Embryonic facial prominence (tissue), 1 donor: ENCODE measurements at regions not wholly inside any gene's neighbourhood (a gene's known extent, or its start where the extent isn't known, plus 50 kb on each side); places are given as distances from the start of the nearest gene placed in this dataset.

Experiments used
- DNase-seq: peaks from one replicate; pipeline ENCODE4 v3.0.0-alpha.2; 2016; ENCODE audit errors: extremely low spot score

GRCh38 chr13:85091631-85092234 is 707.5 kb downstream of the SLITRK6 start:
- no peak for DNase-seq

DNA sequence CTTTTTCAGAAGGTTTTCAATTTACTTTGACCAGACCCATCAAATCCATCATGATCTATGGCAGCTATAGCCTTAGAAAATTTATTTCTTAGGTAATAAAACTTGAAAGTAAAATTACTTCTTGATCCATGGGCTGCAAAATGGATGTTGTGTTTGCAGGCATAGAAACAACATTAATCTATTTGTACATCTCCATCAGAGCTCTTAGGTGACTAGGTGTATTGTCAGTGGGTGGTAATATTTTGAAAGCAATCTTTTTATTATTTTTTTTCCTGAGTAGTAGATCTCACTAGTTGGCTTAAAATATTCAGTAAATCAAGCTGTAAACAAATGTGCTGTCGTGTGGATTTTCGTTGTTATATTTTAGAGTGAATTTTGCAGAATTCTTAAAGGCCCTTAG is 710.0 kb downstream of the SLITRK6 start:
- no peak for DNase-seq

DNA sequence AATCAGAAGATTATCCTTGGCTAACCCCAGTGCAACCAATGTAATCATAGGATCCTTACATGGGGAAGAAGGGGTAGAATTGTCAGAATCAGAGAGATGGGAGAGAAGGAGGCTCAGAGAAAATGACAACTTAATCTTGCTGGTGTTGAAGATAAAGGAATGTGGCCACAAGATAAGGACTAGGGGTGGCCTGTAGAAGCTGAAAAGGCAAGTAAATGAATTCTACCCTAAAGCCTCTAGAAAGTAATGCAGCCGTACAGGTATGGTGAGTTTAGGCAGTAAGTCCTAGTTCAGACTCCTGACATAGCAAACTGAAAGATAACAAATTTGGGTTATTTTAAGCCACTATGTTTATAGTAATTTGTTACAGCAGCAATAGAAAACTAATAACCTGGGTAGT is 718.5 kb downstream of the SLITRK6 start:
- no peak for DNase-seq

DNA sequence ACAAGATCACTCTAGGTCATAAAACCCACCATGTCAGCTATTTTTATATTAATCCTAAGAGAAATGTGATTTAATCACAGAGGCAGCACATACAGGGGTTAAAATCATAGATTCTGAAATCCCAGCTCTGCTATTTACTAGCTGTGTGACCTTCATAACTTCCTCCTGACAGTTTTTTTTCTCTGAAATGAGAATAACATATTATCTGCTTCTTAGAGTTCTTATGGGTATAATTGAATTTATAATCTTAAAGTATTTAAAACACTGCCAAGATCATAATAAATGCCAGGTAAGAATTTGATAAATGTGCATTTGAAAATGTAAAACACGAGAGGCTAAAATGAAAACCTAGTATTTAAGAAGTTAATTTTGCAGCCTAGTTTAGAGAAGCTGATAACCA is 722.9 kb downstream of the SLITRK6 start:
- no peak for DNase-seq

GRCh38 chr13:85074543-85075313 is 724.5 kb downstream of the SLITRK6 start:
- no peak for DNase-seq

DNA sequence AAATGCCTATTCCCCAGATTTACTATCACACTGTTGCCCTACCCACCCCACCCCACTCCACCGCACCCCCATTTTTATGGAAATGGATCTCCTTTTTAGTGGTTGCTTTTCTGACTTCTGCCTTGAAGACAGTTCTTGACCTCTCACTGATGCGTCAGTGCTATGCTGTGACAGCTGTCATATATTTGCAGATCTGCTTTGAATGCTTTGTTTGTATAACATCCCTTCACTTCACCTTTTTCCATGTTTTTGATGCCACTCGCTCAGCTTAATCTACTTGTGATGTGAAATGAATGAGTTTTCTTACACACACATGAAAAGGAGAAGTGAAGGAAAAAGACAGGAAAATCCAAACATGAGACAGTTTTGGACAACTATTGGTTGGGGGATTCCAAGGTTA is 731.0 kb downstream of the SLITRK6 start:
- no peak for DNase-seq

DNA sequence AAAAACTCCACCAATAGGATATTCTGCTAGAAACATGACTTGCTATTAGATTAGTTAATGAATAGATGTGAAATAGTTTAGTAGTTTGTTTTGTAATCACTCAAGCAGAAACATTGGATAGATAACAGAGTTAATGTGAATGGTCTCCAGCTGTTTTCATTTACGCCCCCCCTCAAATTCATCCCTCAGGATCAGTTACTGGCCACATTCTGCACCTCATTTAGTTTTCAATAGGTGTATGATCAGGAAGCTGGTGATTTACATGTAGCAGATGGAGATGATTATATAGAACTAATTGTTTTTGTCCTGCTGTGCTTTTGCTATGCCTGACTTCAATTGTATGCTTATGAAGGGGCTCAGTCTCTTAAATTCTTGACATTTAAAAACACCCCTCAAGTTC is 759.0 kb downstream of the SLITRK6 start:
- no peak for DNase-seq

GRCh38 chr13:85031771-85032170 is 767.4 kb downstream of the SLITRK6 start:
- no peak for DNase-seq

DNA sequence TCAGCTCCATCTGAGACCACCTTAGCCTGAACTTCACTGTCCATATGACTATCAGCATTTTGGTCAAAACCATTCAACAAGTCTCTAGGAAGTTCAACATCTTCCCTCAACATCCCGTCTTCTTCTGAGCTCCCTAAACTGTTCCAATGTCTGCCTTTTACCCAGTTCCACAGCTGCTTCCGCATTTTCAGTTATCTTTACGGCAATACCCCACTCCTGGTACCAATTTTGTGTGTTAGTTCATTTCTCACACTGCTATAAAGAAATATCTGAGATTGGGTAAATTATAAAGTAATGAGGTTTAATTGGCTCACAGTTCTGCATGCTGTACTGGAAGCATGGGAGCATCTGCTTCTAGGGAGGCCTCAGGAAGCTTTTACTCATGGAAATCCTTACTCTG is 771.2 kb downstream of the SLITRK6 start:
- no peak for DNase-seq

DNA sequence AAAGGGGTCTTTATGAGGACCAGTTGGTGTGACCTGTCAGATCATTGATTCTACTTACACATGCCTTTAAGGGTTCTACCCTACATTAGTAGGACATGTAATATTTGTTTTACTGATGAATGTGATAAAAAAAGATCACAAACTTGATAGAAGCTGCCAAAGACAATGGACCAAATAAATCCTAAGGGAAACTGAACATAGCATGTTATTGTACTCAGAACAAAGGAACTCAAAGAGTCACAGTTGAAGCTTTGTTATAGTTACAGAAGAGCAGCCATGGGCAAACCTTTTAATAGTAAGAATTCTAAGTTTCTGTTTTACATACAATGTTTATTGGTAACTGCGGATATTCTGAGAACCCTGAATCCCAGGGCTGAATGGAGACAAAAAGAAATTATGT is 780.1 kb downstream of the SLITRK6 start:
- no peak for DNase-seq

GRCh38 chr13:85013006-85013405 is 786.2 kb downstream of the SLITRK6 start:
- no peak for DNase-seq

DNA sequence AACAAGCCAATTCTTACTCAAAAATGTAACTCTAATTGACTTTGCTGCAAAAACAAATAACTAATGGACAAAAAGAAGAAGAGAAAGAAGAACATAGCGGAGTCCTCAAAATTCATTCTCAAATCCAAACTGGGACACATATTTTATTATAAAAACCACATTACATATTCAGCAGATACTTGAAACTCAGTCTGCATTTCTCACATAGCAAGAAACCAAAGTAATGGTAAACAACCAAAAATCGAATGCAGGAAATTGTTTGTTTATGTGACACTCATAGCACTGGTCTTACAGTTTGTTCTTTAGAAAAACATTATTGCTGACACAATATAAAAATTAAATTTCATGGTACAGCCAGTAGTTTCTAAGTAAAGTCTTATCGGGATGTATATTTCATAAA is 789.8 kb downstream of the SLITRK6 start:
- DNase-seq = no peak

GRCh38 chr13:84999252-84999651 is 800.0 kb downstream of the SLITRK6 start:
- DNase-seq = no peak

DNA sequence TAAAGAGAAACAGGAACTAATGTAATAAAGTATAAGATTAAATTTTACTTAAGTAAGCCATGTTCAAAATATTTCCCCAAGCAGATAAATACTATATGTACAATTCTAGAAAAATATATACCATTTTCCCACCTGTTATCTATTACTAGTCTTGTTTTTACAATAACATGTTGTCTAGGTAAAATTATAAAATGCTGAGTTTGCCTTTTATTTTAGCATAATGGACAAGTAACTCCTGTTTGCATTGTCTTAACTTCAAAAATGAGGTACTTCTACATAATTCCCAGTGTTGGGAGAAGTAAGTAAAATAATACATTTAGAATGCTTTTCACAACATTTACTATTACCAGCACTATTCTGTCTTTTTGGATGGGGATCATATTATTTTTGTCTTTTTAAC is 800.5 kb downstream of the SLITRK6 start:
- no peak for DNase-seq

GRCh38 chr13:84997858-84998257 is 801.4 kb downstream of the SLITRK6 start:
- no peak for DNase-seq

DNA sequence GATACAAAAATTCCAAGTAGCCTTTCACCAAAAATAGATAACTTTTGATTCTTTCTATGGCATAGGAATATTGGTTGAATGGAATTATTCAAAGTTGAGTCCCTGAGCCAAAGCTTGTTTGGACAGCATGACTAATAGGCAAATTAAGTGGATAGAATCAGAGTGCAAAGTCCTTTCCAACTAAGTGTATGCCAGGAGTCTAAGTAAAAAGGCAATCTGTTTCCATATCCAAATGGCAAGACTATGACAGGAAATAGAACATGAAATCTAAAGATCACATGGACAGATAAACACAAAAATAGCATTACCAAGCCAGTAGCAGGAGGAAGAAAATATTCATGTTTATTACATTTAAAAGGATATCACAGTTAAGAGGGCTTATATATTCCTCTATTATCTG is 804.6 kb downstream of the SLITRK6 start:
- no peak for DNase-seq

DNA sequence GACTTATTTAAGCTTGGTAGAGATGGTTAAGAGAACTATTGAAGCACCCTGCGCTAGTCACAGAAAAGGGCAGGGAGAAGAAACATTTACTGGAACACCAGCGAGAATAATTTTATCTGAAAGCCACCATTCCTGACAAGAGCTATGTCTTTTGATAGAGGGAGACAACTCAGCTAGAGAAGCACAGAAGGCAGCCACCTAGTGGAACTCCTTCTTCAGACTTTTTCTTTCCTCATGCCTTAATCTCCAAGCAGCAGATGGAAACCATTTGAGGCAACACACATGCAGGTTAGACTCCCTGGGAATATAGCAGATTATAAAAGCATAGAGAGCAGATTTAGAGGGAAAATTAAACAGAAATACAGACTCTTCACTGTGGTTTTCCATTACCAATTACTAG is 813.4 kb downstream of the SLITRK6 start:
- no peak for DNase-seq

DNA sequence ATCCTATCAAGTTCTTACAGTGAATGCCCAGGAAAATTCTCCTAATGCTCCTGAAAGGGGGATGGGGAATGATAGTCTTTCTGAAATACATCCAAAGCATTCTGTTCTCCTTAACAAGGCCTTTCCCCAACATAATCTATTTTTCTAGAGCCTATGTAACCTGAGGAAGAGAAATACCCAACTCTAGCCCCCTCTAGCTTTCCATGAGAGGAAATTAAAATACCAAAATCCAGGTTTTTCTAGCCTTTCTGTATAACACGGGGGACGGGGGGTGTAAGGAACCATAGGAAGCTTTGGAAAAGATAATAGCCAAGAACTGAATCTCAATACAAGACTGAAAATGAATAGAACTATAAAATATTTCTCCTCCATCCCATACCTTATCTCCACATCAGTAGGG is 815.9 kb downstream of the SLITRK6 start:
- no peak for DNase-seq

DNA sequence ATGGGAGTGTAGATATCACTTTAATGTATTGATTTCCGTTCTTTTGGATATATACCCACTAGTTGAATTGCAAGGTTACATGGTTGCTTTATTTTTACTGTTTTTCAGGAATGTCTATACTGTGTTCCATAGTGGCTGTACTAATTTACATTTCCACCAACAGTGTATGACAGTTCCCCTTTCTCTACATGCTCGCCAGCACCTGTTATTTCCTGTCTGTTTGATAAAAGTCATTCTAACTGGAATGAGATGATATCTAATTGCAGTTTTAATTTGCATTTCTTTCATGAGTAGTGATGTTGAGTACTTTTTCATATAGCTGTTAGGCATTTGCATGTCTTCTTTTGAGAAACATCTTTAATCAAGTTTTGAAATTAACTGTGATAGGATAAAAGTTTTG is 818.6 kb downstream of the SLITRK6 start:
- no peak for DNase-seq

DNA sequence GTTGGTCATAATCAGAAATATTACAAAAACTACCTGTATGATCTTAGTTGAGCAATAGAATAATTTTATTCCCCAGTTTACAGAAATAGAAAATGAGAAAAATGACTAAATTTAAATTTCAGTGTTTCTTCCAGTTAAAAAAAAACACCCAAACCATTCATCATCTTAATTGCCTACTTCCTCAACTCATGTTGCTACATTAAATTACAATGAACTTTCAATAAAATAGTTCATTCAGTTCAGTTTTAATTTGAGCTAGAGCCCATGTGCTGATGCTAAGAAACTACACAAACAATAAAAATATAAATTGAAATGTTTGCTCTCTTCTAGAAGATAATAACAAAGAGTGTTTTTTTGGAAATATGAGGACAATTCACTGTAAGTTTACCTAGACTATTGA is 820.4 kb downstream of the SLITRK6 start:
- no peak for DNase-seq

GRCh38 chr13:84973661-84974060 is 825.6 kb downstream of the SLITRK6 start:
- DNase-seq = no peak

- no peak for DNase-seq
These were observed 826.3 kb downstream of the SLITRK6 start for GRCh38 chr13:84972907-84973306.

DNA sequence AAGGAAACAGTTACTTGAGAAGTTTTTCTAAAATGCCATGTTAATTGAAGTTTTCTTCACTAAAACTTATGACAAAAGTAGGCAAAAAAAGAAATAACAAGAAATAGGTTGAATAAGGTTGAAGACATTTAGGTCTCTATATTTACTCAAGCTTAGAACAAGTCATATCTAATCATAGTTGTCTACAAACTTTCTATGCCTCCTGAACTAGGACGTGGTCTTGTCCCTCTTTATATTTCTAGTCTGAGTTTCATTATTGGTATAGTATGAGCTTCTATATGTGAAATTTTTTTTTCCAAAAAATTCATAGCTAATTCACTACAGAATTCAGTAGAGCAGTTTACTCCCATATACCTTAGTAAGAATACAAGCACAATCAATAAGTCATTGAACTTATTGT is 836.4 kb downstream of the SLITRK6 start:
- DNase-seq = no peak
